Central memory CD8-positive, alpha-beta T cell (primary cell): ENCODE measurements at regions not wholly inside any gene's neighbourhood (a gene's known extent, or its start where the extent isn't known, plus 50 kb on each side); places are given as distances from the start of the nearest gene placed in this dataset.

Experiments used
- ATAC-seq: fragments of 150-1000 bp; cut with Tn5 transposase; replicated peaks from 2 replicates; pipeline ENCODE4 v1.10.0; 2022; ENCODE audit warnings: mild to moderate bottlenecking, moderate FRiP score, moderate number of reproducible peaks; ENCODE audit not compliant: poor library complexity, severe bottlenecking; ENCODE audit errors: extremely low read depth
- DNase-seq, 2 donors: peaks; one replicate each; pipeline ENCODE4 v3.0.0; 2021; ENCODE audit warnings: low spot score in 2 of 2
- H3K27ac Mint-ChIP-seq: one replicate; pipeline ENCODE4 v1.8.0; 2022; ENCODE audit warnings: low read depth, mild to moderate bottlenecking, moderate library complexity, mixed read lengths
- H3K27me3 Mint-ChIP-seq: one replicate; pipeline ENCODE4 v1.8.0; 2022; ENCODE audit warnings: mixed read lengths
- H3K36me3 Mint-ChIP-seq: one replicate; pipeline ENCODE4 v1.8.0; 2022; ENCODE audit warnings: mild to moderate bottlenecking, moderate library complexity, mixed read lengths; ENCODE audit not compliant: insufficient read depth
- H3K4me1 Mint-ChIP-seq: one replicate; pipeline ENCODE4 v1.8.0; 2022; ENCODE audit warnings: mixed read lengths
- H3K4me3 Mint-ChIP-seq: one replicate; pipeline ENCODE4 v1.8.0; 2022; ENCODE audit warnings: mild to moderate bottlenecking, moderate library complexity, mixed read lengths
- H3K9me3 Mint-ChIP-seq: one replicate; pipeline ENCODE4 v1.8.0; 2022; ENCODE audit warnings: mixed read lengths

GRCh38 chr18:51767293-51767692 is 569.8 kb upstream of the MEX3C start:
- Mint-ChIP-seq H3K27ac (no peak overlapping the region), H3K27me3 (no peaks in the 10 kb centered on the region), H3K9me3 (peaks cover 16% of the 10 kb centered on the region), H3K4me1 (no peaks in the 10 kb centered on the region), H3K36me3 (no peaks in the 10 kb centered on the region), H3K4me3 (no peak overlapping the region)
- ATAC-seq (no peak), DNase-seq (no peak)

- H3K27ac Mint-ChIP-seq = no peak overlapping the region
- H3K27me3 Mint-ChIP-seq = no peaks in the 10 kb centered on the region
- H3K4me1 Mint-ChIP-seq = no peaks in the 10 kb centered on the region
- peaks cover 6% of the 10 kb centered on the region for H3K9me3 Mint-ChIP-seq
- no peaks in the 10 kb centered on the region for H3K36me3 Mint-ChIP-seq
- H3K4me3 Mint-ChIP-seq = no peak overlapping the region
- no peak for ATAC-seq
- DNase-seq = no peak
These were observed 561.9 kb upstream of the DCC start for GRCh38 chr18:51778115-51778514.

- Mint-ChIP-seq H3K4me1 (no peaks in the 10 kb centered on the region), H3K27ac (no peak overlapping the region), H3K36me3 (no peaks in the 10 kb centered on the region), H3K9me3 (peaks cover 5% of the 10 kb centered on the region), H3K27me3 (no peaks in the 10 kb centered on the region), H3K4me3 (no peak overlapping the region)
- ATAC-seq = no peak
- DNase-seq = no peak
These were observed 550.1 kb upstream of the DCC start for GRCh38 chr18:51789871-51790270.

GRCh38 chr18:51801514-51801913 is 538.5 kb upstream of the DCC start:
- ATAC-seq = no peak
- H3K9me3 Mint-ChIP-seq = peaks cover 6% of the 10 kb centered on the region
- H3K4me1 Mint-ChIP-seq = no peaks in the 10 kb centered on the region
- no peak overlapping the region for H3K4me3 Mint-ChIP-seq
- DNase-seq = no peak
- no peak overlapping the region for H3K27ac Mint-ChIP-seq
- peaks cover 8% of the 10 kb centered on the region for H3K27me3 Mint-ChIP-seq
- no peaks in the 10 kb centered on the region for H3K36me3 Mint-ChIP-seq

DNA sequence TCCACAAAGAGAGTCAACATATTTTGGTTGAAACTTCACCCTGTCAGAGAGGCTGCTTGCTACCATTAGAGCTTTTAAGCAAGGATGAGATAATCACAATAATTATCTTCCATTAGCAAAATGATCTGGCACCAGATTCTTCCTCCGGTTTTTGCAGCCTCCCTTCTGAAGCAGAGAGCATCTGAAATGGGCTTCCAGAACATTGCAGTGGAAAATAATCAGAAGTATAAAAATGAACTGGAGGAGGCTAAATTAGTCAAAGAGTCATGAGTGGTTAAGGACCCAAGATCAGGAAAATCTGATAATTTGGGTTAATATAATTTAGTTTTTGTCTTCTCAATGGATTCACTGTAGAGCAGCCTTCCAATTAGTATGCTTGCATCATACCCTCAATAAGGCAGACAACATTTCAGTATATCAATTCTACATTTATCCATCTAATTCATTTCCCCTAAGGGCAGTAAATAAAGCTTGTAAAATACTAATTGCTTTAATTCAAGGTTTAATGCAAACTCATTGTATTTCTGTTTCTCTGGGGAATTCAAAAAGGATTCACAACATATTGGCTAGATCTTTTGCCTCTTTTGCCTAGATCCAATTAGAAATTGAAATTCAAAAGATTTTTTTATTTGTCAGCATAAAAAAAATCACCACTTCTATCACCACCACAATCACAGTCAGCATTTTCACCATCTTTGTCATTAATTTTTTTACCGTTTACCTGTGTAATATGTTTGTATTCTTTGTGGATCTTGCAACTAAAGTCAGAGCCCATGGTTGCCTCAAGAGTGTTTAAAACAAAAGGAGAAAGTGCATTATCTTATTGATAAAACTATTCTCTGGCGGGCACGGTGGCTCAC is 537.2 kb upstream of the DCC start:
- no peaks in the 10 kb centered on the region for H3K4me1 Mint-ChIP-seq
- H3K27me3 Mint-ChIP-seq = peaks cover 8% of the 10 kb centered on the region
- ATAC-seq (no peak), DNase-seq (no peak)
- H3K36me3 Mint-ChIP-seq = no peaks in the 10 kb centered on the region
- H3K27ac Mint-ChIP-seq = no peak overlapping the region
- no peak overlapping the region for H3K4me3 Mint-ChIP-seq
- H3K9me3 Mint-ChIP-seq = peaks cover 6% of the 10 kb centered on the region

GRCh38 chr18:51807336-51807735 is 532.7 kb upstream of the DCC start:
- H3K4me1 Mint-ChIP-seq = no peaks in the 10 kb centered on the region
- ATAC-seq = no peak
- H3K4me3 Mint-ChIP-seq = no peak overlapping the region
- H3K27ac Mint-ChIP-seq = no peak overlapping the region
- no peaks in the 10 kb centered on the region for H3K36me3 Mint-ChIP-seq
- peaks cover 12% of the 10 kb centered on the region for H3K9me3 Mint-ChIP-seq
- no peaks in the 10 kb centered on the region for H3K27me3 Mint-ChIP-seq
- DNase-seq = no peak

- Mint-ChIP-seq H3K27ac (no peak overlapping the region), H3K4me1 (no peaks in the 10 kb centered on the region), H3K27me3 (no peaks in the 10 kb centered on the region), H3K9me3 (peaks cover 18% of the 10 kb centered on the region), H3K4me3 (no peak overlapping the region), H3K36me3 (no peaks in the 10 kb centered on the region)
- DNase-seq (no peak), ATAC-seq (no peak)
These were observed 528.1 kb upstream of the DCC start for GRCh38 chr18:51811883-51812282.

- Mint-ChIP-seq H3K36me3 (no peaks in the 10 kb centered on the region), H3K27ac (no peak overlapping the region), H3K27me3 (no peaks in the 10 kb centered on the region), H3K4me3 (no peak overlapping the region), H3K4me1 (no peaks in the 10 kb centered on the region), H3K9me3 (peaks cover 15% of the 10 kb centered on the region)
- ATAC-seq (no peak), DNase-seq (no peak)
These were observed 526.3 kb upstream of the DCC start for GRCh38 chr18:51813740-51814139.

- no peaks in the 10 kb centered on the region for H3K36me3 Mint-ChIP-seq
- no peaks in the 10 kb centered on the region for H3K9me3 Mint-ChIP-seq
- DNase-seq = no peak
- no peaks in the 10 kb centered on the region for H3K4me1 Mint-ChIP-seq
- no peak overlapping the region for H3K4me3 Mint-ChIP-seq
- H3K27me3 Mint-ChIP-seq = no peaks in the 10 kb centered on the region
- no peak for ATAC-seq
- H3K27ac Mint-ChIP-seq = no peak overlapping the region
These were observed 518.4 kb upstream of the DCC start for GRCh38 chr18:51821610-51822009.

DNA sequence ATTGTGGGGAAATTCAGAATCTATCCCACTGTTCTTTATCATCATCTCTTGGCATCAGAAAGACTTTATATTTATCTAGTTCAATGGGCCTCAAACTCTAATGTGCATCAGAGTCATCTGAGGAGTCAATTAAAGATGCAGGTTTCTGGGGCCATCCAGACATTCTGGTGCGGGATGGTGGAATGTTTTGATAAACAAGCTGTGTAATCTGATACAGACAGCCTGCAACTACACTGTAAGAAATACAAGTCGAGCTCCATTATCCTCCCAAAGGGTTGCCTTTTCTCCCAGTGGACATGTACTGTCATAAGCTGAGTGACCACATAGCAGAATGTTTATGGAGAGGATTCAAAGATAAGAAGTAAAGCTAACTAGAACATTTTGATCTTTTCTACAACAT is 515.3 kb upstream of the DCC start:
- no peak overlapping the region for H3K27ac Mint-ChIP-seq
- H3K9me3 Mint-ChIP-seq = peaks cover 5% of the 10 kb centered on the region
- ATAC-seq = no peak
- no peak overlapping the region for H3K4me3 Mint-ChIP-seq
- no peaks in the 10 kb centered on the region for H3K4me1 Mint-ChIP-seq
- no peak for DNase-seq
- H3K27me3 Mint-ChIP-seq = no peaks in the 10 kb centered on the region
- no peaks in the 10 kb centered on the region for H3K36me3 Mint-ChIP-seq

- Mint-ChIP-seq H3K27me3 (no peaks in the 10 kb centered on the region), H3K27ac (no peak overlapping the region), H3K36me3 (peaks cover 1% of the 10 kb centered on the region)
These were observed 506.1 kb upstream of the DCC start for GRCh38 chr18:51833850-51834249.

DNA sequence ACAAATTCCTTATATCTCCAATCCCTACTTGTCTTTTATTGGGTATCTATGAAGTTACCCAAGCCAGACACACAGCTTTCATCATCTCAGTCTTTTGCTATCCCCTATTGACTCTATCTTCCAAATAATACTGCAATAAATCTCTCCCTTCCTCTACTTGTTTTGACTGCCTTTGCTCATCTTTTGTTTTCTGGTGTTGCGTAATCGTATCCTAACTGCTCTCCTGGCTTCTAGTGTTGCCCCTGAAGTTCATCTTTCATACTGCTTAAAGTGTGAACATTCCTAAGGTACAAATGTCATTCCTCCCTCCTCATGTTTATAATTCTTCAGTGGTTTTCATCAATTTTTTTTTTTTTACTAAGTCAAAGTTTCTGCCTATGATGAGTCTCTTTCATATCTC is 491.3 kb upstream of the DCC start:
- H3K27me3 Mint-ChIP-seq = no peaks in the 10 kb centered on the region
- H3K36me3 Mint-ChIP-seq = no peaks in the 10 kb centered on the region
- DNase-seq (no peak), ATAC-seq (no peak)
- H3K27ac Mint-ChIP-seq = no peak overlapping the region
- H3K4me1 Mint-ChIP-seq = no peaks in the 10 kb centered on the region
- peaks cover 12% of the 10 kb centered on the region for H3K9me3 Mint-ChIP-seq
- no peak overlapping the region for H3K4me3 Mint-ChIP-seq

More at GRCh38 chr18:51833850-51834249, 506.1 kb upstream of the DCC start:
- Mint-ChIP-seq H3K4me3 (no peak overlapping the region), H3K4me1 (no peaks in the 10 kb centered on the region), H3K9me3 (no peaks in the 10 kb centered on the region)
- no peak for ATAC-seq
- DNase-seq = no peak

DNA sequence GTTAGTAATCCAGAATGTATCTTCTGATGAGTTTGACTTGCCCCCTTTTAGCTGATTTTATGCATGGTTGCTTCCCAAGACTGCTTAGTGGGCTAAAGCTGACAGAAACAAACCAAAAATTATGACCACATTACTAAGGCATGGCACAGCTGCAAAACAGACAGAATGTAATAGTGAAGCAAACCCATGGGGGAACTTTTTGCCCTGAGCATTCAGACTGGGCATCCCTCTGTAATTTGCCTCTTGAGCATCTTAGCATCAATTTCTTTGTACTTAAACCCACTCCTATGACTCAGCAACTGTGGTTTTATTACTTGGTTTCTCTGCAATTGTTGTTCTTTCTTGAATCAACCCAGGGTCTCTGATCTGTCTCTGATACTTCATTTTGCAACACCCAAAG is 487.3 kb upstream of the DCC start:
- ATAC-seq = no peak
- Mint-ChIP-seq H3K27me3 (no peaks in the 10 kb centered on the region), H3K4me3 (no peak overlapping the region), H3K36me3 (no peaks in the 10 kb centered on the region), H3K9me3 (peaks cover 12% of the 10 kb centered on the region), H3K27ac (no peak overlapping the region), H3K4me1 (no peaks in the 10 kb centered on the region)
- no peak for DNase-seq
